Activated effector memory CD4-positive, alpha-beta T cell treated with anti-CD3 and anti-CD28 coated beads, Interleukin-2, amount 50 U/mL, for 16 hours (primary cell): ENCODE measurements at regions not wholly inside any gene's neighbourhood (a gene's known extent, or its start where the extent isn't known, plus 50 kb on each side); places are given as distances from the start of the nearest gene placed in this dataset.
"Not testable (repeated sequence)": the region's sequence is repeated elsewhere in the genome, so short reads cannot be mapped to it uniquely, and the experiment has no call there.

ENCODE experiments used
- DNase-seq: peaks from one replicate; pipeline ENCODE4 v3.0.0-alpha.2; 2020

DNA sequence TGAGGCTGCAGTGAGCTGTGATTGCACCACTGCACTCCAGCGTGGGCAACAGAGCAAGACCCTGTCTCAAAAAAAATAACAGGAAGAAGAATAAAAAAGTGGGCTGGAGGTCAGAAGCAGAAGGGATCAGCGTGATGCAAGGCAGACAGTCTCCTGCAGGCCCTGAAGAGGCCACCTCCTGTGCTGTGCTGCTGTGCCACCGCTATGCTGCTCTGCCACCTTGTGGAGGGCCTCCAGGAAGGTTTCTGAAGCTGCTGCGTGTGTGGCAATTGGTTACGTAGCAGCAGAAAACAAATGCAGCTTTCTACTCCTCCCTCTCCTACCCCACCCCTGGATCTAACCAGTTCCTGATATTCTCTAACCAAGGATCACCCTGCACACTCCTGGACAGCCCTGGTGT, 815.5 kb downstream of the KCNJ18 start:
- DNase-seq = no peak

DNA sequence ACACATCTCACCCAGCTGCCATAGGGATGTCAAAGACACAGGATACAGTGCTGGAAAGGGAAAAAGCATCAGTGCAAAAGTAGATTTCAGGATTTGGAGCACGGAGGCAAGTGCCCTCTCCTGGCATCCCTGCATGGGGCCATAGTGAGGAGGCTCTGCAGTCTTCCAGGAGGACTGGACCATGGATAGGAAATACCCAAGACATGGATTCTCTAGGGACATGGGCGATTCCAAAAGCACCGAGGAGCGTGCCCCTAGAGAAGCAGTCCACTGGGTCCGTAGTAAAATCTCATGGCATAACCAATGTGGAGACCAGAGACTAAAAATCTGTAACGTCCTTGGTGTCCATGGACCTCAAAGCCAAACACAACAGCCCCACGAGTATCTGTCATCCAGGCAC, 818.2 kb downstream of the KCNJ18 start:
- DNase-seq = no peak

DNA sequence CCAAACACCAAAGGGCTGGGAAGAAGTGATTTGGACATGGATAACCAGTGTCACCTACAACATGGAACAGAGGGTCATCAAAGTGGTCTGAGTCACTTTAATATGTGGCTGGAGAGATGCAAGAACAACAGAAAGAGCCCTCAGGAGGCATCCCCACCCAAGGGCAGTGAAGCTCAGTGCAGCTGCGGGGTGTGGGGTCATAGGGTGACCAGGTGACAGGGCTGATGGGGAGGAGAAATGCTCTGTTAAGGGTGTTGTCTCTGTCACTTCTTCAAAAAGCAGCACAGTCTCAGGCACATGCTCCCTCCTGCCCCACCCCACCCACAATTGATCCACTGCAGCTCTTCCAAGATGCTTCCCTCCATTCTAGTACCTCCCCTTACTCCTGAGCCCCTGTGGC, 819.1 kb downstream of the KCNJ18 start:
- no peak for DNase-seq

DNA sequence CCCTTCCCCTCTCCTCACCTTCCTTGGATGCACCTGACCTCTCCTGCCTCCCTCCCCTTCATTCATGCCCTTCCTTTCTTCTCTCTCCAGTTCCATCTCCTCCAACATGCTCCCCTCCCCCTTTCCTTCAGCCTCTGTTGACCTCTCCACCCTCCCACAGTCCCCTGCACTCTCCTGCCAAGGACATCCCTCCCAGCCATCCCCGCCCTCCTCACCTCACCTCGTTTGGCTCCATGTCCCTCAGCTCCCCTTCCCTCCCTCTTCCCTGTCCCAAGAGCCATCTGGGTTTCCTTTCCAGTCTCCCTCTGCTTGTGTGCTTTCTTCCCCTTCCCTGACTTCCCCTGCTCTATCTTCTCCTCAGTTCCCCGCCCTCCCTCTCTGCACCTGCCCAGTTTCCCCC, 819.7 kb downstream of the KCNJ18 start:
- no peak for DNase-seq

DNA sequence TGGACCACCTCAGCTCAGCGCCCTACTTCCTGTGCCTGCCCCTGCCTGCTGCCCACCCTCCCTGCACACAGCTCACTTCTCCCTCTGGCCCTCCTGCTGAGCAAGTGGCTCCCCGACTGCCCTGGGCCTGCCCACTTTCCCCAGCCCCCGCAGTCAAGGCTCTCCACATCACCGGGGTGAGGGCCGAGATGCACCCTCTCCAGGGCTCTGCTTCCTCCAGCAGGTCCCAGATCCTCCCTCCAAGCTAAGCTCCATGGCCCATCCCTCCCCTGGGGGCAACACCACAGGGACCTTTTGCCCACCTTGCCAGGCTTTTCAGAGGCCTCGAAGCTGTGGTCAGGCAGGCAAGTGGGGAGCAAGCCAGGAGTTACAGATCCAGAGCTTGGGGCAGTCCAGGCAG, 820.2 kb downstream of the KCNJ18 start:
- DNase-seq = no peak

DNA sequence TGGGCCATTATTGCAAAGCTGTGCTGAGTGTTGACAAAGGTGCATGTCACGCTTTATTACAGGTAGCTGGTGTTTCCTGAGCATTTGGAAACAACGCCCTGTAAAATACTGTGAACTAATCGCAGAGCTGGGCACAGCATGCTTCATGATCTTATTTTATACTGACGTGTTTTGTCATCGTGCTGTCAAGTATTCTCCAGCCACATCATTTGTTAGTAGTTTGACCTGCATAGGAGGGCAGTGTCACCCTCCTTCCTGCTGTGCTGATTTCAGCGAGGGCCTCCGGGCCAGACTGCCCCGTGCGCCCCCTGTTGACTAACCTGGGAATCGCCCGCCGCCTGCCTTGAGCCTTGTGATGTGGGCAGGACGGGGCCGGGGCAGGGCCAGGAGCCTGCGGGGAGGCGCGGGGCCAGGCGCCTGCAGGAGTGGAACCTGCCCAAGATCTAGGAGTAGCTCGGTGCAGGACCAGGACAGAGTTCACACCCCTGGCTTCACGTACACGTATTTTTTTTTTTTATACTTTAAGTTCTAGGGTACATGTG, 820.7 kb downstream of the KCNJ18 start:
- no peak for DNase-seq

DNA sequence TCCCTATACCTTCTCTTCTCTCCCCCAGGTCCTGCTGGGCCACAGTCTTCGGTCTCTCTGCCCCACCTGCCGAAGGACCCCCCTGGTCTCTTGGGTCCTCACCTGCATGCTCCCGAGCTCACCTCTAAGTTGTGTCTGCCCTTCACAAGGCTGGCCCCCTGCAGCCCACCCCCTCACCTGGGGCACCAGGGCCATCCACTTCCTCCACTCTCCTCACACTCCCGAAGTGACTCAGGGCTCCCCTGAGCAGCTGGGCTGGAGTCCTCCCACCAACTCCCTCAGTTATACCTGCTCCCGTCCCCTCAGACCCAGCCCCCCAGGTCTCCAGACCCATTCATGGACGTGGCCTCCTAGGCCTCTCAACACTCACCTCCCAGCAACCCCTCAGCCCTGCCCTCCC, 822.0 kb downstream of the KCNJ18 start:
- no peak for DNase-seq

DNA sequence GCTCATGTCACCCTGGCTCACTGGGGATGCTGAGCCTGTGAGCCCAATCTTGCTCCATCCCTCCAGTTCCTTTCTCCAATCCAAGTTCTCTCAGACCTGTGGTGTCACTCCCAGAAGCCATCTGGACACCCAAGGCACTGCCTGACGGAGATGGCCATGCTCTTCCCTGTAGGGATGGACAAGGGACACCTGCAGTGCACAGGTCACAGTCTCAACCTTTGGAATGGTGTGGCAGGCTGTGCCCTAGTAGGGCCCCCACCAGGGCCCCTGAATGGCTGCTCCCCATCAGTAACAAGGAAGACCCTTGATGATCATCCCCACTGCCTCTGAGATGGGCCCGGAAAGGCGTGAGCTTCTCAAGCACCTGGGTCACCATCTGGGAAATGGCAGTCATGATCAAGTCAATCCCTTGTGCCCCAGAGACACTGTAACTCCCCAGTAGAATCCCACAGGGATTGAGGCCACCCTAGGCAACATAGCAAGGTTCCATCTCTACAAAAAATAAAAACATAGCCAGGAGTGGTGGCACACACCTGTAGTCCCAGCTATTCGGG, 822.5 kb downstream of the KCNJ18 start:
- DNase-seq = no peak

DNA sequence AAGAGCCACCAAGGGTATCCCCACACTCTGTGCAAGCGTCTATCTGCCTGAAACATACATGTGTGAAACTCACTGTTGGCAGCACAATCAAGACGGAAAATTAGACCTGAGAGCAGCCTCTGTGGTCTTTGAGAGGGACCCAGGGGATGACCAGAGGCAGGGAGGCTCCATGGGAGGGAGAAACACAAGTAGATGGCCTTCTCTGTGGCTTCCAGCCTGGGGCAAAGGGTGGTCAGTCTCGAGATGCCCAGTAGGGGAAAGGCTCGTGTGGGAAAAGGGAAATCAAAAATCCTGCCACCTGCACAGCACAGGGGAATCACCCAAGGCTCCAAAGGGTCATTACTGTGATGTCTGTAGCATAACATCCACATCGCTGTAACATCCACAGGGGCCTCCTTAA, 823.3 kb downstream of the KCNJ18 start:
- DNase-seq = no peak

DNA sequence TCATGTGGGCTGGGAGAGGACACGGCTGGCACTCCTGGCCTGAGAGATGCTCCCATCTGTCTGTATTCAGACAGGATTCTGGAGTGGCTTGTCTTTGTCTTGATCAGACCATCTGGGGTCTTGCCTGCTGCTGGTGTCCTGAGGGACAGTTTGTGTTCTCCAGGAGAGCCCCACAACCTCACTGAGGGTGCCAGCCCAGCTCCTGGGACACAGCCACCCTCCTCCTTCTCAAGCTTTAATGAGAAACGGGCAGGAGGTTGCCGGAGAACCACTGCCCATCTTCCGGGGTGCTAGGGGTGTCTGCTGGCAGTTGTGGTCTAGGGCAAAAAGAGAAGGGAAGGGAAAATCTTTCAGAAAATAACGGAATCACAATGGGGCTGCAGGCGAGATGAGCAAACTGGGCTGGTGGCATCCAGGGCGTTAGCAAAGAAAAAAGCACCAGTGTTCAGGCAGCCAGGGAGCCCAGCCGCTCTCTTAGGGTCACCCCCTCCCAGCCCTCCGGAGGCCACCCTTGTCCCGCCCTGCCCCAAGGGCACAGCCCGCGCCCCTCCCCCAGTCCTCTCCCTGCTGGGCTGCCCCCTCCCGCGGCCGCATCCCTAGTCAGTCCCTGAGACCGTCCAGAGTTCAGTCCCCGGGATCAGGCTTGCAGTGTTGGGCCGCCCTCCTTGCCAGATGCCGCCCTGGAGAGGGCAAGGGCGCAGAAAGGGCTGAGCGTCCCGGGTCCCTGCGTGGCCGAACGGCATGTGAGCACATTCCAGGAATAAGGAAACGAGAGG, 824.7 kb downstream of the KCNJ18 start:
- DNase-seq = no peak

DNA sequence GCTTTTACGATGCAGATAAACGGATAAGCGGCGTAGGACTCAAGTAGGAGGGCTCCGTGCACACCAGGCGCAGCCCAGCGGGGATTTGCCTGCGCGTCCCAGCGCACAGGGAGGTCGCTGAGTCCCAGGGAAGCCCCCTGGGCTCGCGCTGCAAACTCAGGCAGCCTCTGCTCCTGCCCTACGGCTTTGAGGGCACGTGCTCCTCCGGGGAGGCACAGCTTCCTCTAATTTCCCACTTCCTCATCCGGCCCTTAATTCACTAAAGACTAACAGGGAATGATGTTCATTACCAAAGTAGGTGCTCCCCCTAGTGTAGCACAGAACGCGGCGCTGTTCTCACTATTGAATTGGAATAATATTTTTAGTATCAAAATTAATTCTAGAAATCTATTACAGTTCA, 825.4 kb downstream of the KCNJ18 start:
- DNase-seq = no peak

DNA sequence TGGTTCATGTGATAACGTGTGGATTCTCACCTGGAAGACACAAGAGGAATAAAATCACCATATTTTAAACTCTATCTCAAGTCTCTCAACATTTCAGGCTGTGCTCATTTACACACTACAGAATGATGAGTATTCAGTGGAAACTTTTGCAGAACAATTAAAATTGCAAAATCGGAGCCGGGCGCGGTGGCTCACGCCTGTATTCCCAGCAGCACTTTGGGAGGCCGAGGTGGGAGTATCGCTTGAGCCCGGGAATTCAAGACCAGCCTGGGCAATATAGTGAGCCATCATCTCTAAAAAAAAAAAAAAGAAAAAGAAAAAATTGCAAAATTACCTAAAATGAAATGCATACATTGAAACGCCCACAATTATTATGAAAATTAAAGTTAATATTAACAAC, 825.9 kb downstream of the KCNJ18 start:
- DNase-seq = no peak

DNA sequence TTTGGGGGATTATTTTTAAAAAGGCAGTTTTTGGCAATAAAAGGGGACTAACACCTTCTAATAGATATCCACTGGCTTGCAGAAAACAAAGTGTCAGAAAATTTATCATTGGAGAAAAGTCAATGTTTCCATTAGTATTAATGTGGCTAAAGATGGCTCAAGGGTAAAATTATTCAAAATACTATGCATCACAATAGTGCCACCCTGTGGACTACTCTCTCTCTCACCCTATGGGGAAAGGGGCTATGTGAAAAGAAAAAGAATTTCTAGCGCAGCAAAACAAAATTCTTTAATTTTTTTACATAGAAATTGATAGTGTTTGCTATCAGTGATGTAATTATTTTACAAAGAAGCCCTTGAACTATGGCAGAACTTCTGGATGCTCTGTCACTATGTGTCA, 856.5 kb downstream of the KCNJ18 start:
- DNase-seq = not testable (repeated sequence)

DNA sequence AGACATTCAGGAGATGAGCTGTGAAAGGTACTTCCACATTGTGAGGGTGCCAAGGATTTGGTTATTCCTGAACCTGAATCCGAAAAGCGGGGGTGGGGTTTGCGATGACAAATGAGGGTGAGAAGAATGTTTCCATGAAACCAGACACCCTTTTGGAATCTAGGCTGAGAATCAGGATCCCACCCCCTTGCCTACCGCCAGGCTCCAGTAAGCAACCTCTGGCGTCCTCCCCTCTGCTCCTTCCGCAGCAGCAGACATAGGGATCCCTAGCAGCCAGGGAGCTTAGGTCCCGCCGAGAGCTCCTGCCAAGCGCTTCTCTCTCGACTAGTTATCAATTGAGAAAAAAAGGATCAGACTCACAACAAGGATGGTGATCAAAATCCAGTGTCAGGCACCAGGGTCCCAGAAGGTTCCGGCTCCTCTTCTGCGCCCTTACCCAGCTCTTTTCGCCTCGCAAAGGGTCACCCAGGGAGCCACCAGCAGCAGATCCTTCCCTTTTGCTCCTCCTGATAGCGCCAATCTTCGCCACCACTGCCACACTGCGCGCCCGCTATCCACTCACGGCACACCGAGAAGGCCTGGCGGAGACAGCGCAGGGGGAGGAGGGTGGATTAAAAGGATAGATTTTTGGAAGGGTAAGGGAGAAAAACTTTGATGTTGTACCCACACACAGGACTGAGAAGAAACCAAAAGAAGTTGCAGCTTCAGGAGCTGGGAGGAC, 859.5 kb downstream of the KCNJ18 start:
- DNase-seq = not testable (repeated sequence)

DNA sequence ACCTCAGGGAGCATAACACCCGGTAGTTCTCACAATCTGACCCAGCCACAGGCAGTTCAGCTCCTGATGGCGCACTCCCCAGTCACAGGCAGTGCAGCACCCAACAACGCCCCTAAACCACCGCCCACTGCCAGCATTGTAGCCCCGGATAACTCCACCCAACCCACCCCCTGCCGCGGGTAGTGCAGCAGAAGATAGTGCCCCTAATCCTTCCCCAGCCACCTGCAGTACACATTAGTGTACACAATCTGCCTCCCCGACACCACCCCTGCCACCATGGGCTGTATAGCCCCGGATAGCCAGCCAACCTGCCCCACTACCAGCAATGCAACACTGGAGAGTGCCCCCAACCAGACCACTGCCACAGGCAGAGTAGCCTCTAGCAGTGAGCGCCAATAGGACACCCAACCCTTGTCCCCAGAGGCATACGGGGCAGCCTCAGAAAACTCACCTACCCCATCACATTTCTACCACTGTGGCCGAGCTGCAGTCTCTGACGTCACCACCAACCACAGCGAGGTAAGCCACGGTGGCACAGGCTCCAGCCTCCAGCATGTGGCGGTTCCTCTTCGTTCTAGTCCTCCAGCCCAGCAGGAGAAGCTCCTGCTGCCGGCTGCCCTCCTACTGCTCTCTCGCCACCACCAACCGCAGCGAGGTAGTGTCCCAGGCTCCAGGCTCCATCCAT, 877.3 kb downstream of the KCNJ18 start:
- DNase-seq = no peak

DNA sequence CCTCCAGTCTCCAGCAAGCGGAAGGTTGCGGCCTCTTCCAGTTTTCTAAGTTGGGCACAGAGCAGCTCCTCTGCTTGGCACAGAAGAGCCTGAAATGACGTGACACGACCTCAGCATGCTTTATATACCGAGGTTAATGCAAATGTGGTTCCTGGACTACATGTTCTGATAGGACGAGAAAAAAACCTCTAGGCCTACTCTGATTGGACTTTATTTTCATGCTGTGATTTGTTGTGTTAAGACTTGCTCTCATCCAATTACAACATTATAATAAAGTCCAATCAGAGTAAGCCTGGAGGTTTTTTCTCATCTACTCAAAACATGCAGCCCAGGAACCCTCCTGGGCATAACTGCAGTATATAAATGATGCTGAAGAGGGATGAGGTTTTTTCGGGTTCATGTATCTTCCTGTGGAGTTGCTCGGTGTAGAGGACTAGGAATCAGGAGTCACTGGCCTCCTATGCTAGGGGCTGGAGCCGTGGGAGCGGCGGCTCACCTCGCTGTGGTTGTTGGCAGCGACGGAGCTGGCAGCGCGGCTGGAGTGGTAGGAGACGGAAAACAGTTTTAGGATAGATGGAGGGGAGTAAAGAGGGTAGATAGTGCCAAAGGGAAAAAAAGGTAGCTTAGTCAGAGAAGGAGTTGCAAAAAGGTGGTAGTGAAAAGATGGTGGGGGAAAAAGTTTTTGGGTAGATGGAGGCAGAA, 878.0 kb downstream of the KCNJ18 start:
- DNase-seq = no peak

DNA sequence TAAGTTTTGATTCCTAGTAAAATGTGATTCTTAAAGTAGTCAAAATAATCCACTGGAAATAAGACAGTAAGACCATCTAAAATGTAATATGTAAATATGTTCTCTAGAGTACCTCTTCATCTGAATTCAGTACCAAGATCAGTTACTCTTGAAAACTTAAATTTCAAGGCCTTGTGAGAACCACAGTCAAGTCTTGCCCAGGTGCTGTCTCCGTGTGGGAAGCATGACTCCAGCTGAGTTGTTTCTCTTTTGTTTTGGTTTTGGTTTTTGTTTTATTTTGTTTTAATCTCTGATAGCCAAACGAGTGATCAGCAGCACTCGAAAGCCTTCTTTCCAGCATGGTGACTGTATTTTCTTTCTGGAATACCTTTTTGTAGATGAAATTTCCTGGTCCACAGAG, 907.0 kb downstream of the KCNJ18 start:
- DNase-seq = no peak

DNA sequence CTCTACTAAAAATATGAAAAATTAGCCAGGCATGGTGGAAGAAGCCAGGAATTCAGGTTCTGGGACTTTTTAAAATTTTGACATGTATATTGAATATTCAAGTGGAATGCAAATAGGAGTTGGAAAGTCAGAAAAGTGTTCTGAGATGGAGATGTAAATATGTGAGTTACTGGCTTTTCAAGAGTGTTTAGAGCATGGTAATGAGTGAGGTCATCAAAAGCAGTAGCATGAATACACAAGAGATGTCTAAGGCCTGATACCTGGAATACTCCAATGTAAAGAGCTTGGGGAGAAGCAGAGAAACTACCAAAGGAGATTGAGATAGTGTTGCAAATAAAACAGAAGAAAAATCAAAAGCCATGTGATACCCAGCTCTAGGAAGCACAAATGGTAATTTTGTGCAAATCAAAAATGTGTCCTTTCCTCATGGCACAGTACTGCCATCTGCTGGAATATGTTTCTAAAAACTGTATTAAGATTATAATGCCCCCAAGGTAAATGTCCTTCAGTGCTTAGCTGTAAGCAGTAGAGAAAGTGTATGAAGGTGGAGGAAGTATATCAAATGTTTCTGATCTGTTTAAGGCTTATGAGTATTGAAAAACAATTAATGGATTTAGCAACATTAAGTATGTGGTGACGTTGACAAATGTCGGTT, 908.4 kb downstream of the KCNJ18 start:
- DNase-seq = no peak
